Lower leg skin (tissue), 3 donors: ENCODE measurements at regions not wholly inside any gene's neighbourhood (a gene's known extent, or its start where the extent isn't known, plus 50 kb on each side); places are given as distances from the start of the nearest gene placed in this dataset.

Experiments used
- POLR2A ChIP-seq, 2 donors: fragments of 450-650 bp; IDR thresholded peaks; one replicate each; pipeline ENCODE4 v1.6.1; 2016 to 2017; ENCODE audit warnings: antibody characterized with exemption in 2 of 2, mild to moderate bottlenecking in 1 of 2, moderate library complexity in 1 of 2
- TF ChIP-seq, protein P1 (sequence below), 3 donors: fragments of 450-650 bp; IDR thresholded peaks; one replicate each; pipeline ENCODE4 v1.5.1; 2016; ENCODE audit warnings: antibody characterized with exemption in 3 of 3, mild to moderate bottlenecking in 3 of 3, moderate library complexity in 2 of 3

DNA sequence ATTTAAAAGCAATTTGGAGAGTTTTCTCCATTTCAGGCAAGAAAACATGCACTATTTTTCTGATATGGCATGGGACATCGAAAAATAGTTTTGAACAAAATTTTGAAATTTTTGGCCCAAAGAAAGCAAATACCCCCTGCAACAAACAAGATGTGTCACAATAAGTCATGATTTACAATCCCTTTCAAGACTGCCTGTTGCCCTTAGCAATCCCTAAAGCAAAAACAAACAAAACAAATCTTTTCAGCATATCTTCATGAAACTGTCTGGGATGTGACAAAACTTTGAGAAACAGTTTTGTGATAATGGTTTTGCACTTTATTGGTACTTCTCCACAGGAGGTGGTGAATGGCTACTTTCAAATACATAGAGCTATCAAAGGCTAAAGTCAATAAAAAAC is 1888.7 kb upstream of the PIK3C3 start:
- TF ChIP-seq, protein P1, sequence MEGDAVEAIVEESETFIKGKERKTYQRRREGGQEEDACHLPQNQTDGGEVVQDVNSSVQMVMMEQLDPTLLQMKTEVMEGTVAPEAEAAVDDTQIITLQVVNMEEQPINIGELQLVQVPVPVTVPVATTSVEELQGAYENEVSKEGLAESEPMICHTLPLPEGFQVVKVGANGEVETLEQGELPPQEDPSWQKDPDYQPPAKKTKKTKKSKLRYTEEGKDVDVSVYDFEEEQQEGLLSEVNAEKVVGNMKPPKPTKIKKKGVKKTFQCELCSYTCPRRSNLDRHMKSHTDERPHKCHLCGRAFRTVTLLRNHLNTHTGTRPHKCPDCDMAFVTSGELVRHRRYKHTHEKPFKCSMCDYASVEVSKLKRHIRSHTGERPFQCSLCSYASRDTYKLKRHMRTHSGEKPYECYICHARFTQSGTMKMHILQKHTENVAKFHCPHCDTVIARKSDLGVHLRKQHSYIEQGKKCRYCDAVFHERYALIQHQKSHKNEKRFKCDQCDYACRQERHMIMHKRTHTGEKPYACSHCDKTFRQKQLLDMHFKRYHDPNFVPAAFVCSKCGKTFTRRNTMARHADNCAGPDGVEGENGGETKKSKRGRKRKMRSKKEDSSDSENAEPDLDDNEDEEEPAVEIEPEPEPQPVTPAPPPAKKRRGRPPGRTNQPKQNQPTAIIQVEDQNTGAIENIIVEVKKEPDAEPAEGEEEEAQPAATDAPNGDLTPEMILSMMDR (IDR thresholded peaks at IDR 0.05) = no peak
- TF ChIP-seq POLR2A (IDR thresholded peaks at IDR 0.05) = no peak
